GM19023 (cell line): ENCODE measurements at regions not wholly inside any gene's neighbourhood (a gene's known extent, or its start where the extent isn't known, plus 50 kb on each side); places are given as distances from the start of the nearest gene placed in this dataset.
"Not testable (repeated sequence)": the region's sequence is repeated elsewhere in the genome, so short reads cannot be mapped to it uniquely, and the experiment has no call there.

ENCODE experiments used
- ATAC-seq: cut with Tn5 transposase; IDR thresholded peaks from one replicate; pipeline ENCODE4 v1.9.1; 2021; ENCODE audit warnings: mild to moderate bottlenecking, moderate library complexity; ENCODE audit not compliant: unreplicated experiment

DNA sequence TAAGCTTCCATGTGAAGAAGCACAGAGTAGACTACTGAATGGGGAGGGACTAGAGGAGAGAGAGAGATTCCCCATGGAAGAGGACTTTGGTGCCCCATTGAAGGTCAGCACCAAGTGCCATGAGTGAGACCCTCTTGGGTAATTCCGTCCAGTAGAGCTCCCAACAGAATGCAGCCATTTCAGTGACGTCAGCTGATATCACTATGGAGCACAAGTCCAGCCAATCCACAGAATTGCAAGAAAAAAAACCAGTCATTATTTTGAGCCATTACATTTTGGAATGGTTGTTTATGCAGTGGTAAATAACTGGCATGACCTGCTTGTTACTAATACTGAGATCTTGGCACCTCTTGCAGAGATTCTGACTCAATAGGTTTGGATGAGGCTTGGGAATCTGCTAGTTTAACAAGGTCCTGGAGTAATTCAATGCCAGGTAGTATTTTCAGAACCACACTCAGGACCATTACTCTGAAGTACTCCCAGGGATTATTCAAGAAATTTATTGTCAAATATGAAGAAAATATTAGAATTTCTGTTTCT is 52.6 kb upstream of the SP8 start:
- ATAC-seq = no peak

DNA sequence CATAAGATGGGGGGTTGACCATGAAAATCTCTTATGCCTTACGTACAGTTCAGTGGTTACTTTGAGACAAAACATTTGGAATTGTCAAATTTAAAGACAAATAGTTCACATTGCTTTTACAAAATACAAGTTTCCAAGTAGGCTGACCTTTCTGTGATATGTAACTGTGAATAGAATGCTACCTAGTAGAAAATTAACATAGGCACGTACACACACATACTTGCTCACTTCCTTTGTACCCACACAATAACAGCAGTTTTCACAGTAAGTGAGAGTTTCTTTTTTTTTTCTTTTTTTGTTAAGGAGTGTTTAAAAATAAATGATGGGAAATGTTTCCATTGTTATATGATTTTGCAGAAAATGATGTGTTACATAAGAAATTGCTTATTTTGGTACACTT is 53.3 kb upstream of the SP8 start:
- ATAC-seq = no peak

DNA sequence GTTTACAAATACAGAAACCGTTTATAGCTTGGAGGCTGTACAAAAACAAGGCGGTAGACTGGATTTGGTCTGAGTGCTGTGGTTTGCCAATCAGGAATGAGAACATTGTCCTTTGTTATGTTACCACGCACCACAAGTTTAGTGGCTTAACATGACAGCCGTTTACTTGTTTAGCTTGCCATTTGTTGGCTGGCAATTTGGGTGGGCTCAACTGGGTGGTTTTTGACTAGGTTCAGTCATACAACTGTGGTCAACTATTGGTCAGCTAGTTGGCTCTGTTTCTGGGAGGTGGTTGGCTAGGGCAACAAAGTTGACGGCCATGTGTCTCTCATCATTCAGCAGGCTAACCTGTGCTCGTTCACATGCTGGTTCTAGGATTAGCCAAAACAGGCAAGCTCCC is 60.1 kb upstream of the SP8 start:
- ATAC-seq = no peak

DNA sequence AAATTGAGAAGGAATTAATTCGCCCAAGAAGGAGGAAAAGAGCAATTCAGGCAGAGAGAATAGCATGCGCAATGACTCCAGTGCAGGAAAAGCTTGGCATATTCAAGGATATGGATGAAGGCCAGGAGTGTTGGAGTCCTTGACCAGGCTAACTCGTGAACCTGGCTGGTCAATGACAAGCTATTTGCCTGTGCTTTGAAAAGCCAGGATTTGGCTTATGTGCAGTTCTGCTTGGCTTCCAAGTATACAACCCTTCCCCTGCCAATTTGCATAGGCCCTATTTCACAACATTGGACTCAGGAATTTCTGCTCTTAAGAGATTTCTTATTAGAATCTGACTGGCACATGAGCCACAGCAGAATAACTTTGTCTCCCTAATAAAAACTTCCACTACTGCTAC is 72.3 kb upstream of the SP8 start:
- no peak for ATAC-seq

DNA sequence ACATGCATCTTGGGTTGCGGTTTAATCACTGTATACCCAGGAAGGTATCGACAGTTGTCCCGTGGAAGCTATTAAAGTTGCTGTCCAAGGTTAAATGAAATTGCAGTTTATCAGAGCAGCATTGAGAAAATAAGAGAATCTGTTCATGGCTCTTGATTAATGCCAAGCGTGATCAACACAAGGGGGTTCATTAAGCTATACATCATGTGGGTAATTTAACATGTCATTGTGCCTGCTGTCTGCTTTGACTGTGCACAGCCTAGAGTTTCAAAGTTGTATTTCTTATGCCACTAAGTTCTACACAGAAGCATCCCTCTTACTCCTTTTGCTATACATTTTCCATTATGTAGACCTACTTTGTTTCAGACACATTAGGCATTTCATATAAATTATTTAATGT is 74.8 kb upstream of the SP8 start:
- no peak for ATAC-seq

DNA sequence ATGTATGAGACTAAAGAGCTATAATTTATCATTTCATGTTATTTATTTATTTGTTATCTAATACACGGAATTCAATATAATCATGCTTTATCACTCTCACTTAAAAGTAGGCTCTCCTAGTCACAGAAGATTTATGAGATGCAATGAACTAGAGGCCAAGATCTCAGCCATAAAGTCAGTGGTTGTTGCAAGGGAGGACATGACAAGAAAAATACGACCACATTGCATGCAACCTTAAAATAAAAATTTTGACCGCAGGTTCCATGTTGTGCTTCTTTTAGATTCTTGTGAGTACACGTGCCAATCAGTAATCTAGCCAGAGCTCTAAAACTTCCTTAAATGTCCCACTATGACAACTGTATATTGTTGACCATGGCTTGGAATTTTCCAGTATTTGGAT is 75.9 kb upstream of the SP8 start:
- no peak for ATAC-seq

DNA sequence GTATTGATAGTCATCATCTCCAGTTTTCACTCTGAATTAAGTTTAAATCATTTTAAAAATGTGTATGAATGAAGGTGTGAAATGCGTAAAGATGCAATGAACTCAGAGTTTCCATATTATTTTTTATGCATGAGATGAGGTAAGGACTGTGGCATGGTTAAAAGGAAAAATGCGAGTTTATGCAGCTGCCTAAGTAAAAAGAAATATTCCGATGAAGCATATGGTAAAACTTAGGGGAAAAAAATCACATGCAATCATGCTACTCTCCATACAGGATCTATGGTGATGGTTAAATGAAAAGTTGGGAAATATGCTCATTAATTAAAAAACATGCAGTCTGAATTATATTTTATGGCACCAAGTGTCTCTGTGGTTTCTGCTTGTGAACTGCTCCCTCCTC is 77.5 kb upstream of the SP8 start:
- no peak for ATAC-seq

DNA sequence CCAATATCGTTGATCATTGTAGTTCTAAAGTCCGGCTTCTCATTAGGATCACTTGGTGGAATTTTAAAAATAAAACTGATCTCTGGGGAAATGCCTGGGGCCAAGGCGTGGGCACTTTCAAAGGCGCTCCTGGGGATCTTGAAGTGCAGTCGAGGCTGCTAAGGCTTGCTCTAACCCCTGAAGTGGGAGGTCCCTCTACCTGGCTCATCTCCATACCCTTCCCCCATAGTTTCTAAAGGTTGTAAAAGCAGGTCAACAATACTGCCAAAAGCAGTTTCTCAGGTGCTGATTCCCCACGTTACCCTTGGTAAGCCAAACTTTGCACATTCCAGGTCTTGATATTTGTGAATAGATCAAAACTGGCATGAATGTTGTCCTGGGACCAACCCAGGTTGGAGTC is 79.0 kb upstream of the SP8 start:
- ATAC-seq = no peak

DNA sequence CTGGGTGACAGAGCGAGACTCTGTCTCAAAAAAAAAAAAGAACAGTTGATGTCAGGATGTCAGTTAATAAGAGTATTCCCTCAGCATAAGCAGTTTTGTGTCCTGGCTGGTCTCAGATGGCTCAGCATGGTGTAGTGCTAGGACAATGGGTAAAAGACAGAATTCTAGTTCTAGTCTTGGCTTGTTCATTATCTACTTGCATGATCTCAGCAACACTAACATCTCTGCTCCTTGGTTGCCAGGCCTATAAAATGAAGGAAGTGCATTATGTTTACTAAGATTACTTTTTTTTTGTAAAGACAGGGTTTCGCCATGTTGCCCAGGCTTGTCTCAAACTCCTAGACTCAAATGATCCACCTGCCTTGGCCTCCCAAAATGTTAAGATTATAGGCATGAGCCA is 84.3 kb upstream of the SP8 start:
- no peak for ATAC-seq

DNA sequence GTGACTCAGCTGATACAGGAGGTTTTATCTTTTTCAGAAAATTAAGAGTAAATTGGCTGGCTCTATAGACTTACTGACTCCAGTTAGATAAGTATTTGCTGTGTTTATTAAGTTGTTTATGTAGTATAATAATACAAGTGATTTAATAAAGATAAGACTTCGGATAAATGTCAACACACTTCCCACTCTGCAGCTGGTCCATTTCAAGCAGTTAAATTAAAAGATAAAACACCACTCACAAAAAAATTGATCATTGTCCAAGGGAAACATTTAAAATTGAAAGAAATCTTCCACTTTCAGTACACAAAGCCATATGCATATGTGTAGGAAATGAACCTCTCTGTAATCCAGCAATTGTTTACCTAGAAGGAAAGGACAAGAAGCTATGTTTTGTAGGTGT is 106.1 kb upstream of the SP8 start:
- no peak for ATAC-seq

DNA sequence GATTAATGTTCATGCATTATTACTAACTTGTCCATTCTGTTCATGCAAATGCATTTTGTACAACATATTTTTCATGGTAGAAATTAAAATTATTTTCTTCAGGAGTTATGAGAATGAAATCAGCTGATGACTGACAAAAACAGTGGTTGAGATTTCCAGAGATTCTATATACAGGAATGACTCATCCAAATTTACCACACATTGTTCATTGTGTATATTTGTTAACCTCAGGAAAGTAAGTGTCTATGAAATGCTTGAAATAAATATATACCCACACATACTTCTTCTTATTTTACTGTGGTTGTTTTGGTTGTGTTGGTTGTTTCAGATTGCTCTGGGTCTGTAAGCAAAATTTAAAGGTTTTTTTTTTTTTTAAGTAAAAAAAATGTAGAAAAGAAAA is 108.1 kb upstream of the SP8 start:
- ATAC-seq = no peak

DNA sequence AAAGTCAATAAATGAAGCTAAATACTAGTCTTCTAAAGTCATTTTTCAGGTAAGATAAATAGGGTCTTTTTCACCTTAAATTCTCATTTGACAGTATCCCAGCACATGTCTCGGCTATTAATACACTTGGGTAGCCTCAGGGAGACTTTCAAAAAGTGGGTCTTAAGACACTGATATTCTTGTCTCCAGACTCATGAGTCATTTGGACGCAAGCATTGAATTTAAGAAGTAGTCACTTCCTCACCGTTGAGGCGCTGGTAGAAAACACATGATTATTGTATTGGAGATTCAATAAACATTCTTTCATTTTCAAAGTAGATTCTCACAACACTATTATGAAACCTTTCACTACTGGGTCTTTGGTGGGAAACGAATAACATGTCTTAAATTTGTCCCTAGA is 108.9 kb upstream of the SP8 start:
- ATAC-seq = no peak

DNA sequence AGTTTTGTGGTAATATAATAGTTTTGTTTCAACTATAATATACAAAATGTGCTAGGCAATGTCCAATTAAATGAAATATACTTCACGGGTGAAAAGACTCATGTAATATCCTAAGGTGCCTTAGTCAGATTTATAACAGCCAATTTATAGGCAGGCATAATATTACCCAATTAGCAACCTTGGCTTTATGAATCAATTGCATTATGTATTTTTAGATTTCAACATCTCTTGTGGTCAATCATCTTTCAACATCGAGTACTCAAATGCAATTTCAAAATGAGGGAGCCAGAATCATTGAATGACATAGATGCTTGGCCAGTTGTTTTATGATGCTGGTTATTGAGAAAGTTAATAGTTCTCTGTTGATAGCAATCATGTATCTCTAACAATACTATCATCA is 110.3 kb upstream of the SP8 start:
- no peak for ATAC-seq

DNA sequence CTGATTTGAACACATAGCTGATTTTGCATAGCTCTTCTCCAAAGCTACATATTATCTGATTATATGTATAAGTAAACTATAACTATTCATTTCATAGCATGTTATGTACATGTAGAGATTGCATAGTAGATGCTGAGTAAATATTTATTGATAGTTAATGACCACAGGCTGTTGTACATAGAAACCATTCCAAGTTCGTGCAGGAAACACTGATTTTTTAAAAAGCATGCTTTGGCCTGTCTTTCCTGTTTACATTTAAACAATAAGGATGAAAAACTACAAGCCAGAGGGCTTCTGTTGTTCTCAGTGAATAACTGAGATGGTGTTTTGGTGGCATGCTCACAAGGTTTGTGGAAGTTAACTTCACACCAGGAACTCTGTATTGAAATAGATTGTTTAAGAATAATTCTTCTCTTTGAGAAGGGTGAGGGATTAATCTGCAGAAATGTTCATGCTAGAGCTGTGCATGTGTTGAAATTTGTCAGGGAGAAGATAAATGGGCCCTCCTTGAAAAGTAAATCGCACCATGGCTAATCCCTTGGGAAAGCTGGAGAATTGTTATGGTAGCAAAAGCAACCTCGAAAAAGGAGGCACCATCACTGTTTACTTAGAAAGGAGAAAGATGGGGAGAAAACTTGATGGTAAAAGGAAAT is 120.2 kb upstream of the SP8 start:
- ATAC-seq = no peak

DNA sequence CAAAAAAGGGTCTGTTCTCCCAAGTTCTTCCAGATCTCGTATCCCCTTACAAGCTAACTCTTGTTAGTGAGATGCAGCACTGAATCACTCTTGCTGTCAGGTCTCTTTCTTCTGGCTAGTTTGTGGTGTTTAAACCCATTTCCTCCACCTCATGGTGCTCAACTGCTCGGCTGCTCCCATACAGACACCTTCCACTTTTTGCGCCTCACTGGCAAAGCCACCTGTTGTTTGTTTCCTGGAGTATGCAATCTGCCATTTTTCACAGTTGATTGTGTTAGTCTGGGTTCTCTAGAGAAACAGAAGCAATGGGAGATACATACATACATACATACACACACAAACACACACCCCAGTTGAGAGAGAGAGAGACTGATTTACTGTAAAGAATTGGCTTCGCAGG is 124.4 kb upstream of the SP8 start:
- ATAC-seq = no peak

DNA sequence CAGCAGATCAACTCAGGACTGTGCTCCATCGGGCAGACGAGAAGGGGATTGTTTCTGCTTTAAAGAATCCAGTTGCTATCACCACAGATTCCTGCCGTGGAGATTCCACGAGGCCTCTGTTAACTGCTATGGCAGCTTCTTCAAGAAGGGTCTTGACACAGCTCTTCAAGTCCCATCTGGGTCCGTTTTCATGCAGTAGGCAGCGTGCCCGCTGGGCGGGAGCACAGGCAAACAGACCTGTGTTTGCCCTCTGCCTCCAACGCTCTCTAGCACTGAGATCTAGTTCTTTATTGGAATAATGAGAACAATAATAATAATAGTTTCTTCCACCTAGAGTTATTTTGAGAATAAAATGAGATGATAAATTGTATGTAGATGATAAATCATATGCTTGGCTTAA is 127.2 kb upstream of the SP8 start:
- no peak for ATAC-seq

DNA sequence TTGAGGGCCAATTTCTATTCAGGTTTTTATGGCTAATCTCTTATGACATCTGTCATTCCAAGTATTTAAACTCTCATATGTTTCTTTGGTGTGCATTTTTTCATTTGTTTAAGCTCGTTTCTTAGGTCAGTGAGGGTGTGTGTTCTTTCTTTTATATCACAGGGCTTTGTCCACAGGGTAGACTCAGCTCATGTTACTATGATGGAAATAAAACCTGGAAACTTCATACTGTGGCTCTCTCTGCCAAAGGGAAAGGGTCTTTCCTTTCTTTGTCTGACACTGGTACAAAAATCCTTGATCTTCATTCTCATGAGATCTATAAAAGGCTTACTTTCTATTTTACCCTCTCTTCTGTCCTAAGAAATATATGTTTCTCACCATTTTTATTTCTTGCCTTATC is 129.6 kb upstream of the SP8 start:
- ATAC-seq = no peak

DNA sequence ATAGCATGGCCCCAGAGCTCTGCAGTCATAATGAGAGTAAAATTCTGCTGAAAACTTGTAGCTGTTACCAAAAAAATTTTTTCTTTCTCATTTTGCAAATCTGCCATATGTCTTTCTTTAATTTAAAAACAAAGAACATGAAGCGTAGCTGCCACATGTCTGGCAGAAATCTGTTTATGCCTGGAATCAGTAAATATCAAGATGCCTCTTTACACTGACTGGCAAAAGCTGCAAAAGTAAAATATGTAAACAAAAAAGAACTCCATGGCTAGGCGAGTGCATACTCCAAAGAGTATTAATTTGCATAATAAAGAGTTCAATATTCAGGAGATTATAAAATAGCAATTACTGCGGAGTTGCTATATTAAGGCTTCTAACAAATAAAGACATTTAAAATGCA is 130.9 kb upstream of the SP8 start:
- no peak for ATAC-seq

DNA sequence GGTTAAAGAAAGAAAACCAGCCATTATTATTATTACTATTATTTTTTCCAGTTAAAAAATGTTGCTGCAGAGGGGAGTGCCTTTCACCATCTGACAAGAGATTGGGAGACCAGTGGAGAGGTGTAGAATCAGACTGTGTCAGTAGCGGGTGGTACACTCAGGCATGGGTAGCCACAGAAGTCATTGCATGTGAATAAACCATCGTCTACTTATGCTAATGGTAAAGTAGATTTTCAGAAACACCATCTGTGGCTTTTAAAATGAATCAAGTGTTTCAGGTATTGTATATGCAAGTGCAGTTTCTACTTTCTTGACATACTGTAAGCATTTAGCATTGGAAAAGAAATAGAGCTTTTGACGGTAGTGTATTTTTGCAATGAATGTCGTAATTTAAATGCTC is 131.5 kb upstream of the SP8 start:
- ATAC-seq = no peak

DNA sequence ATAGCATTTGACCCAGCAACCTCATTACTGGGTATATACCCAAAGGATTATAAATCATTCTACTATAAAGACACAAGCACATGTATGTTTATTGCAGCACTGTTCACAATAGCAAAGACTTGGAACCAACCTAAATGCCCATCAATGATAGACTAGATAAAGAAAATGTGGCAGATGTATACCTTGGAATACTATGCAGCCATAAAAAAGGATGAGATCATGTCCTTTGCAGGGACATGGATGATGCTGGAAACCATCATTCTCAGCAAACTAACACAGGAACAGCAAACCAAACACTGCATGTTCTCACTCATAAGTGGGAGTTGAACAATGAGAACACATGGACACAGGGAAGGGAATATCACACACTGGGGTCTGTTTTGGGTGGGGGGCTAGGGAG is 140.5 kb upstream of the SP8 start:
- ATAC-seq = not testable (repeated sequence)

DNA sequence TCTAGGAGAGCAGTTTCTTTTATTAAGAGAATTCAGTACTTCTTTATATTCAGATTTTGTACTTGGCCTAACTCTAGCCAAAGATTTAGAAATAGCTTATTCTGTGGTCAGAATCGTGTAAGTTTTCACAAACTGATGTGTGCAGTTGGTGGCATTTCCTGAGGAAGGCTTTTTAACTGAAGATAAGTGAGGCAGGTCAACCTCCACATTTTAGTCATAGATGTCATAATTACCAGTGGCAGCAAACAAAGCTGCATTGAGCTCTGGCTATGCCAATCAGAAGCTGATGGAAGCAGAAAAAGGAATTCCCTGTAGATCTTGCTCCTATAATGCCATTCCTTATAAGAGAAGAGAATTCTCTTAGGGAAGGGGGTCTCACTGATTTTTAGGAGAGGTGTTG is 141.3 kb upstream of the SP8 start:
- ATAC-seq = no peak

DNA sequence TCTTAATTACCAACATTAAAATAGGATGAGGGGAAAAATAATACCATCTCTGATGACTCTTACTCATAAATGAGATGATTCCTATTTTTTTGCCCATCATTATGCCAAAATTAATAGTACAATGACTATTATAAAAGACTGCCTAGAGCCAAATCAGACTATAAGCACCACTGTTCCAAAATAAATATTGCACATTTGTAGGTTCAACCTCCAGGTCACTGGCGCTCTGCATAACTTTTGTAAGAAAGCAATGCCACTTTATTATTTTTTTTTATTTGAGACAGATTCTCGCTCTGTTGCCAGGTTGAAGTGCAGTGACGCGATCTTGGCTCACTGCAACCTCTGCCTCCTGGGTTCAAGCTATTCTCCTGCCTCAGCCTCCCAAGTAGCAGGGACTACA is 142.5 kb upstream of the SP8 start:
- ATAC-seq = no peak

DNA sequence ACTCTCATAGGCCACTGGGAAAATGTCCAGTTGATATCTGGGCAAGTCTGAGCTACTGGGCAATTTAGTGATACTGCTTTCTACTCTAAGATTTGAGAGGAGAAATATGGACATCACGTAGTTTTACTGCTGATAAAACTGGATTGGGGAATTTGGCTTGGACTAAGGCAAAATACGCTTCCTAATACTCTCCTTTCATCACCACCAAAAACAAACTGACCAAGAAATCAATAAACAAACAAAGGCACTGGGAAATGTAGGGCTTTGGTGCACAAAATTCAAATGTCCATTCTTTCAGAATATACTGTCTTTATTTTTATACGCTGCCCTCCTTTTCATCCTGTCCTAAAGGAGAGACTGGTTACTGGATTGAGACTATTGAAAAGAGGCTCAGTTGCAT is 145.1 kb upstream of the SP8 start:
- no peak for ATAC-seq
